ENCODE measurements at regions not wholly inside any gene's neighbourhood (a gene's known extent, or its start where the extent isn't known, plus 50 kb on each side); places are given as distances from the start of the nearest gene placed in this dataset.
A peak's percentile ranks its signal among the peaks of the same experiment; 100 is the strongest.
"Not testable (repeated sequence)": the region's sequence is repeated elsewhere in the genome, so short reads cannot be mapped to it uniquely, and the experiment has no call there.

- TF ChIP-seq CTCF (IDR thresholded peaks at IDR 0.05; ENCODE audit: insufficient read depth, low read depth, low read length) = no peak
- CTCF ChIA-PET = no interaction called here
- H3K36me3 ChIP-seq (ENCODE audit: control insufficient read depth, insufficient read depth, low read length) = no peaks in the 10 kb centered on the region
- no peak for DNase-seq (ENCODE audit: low read depth)
- POLR2A ChIA-PET = no interaction called here
- no peaks in the 10 kb centered on the region for H3K27me3 ChIP-seq (ENCODE audit: control insufficient read depth, insufficient read depth, low read length)
- H3K4me3 ChIP-seq (ENCODE audit: low read depth, low read length) = no peak overlapping the region
Observed at GRCh38 chr3:86837871-86838270, 153.1 kb downstream of the VGLL3 start.

- Histone ChIP-seq H3K27me3 (ENCODE audit: control insufficient read depth, insufficient read depth, low read length) (no peaks in the 10 kb centered on the region), H3K36me3 (ENCODE audit: control insufficient read depth, insufficient read depth, low read length) (no peaks in the 10 kb centered on the region), H3K4me3 (ENCODE audit: low read depth, low read length) (no peak overlapping the region)
- TF ChIP-seq CTCF (IDR thresholded peaks at IDR 0.05; ENCODE audit: insufficient read depth, low read depth, low read length) = no peak
- DNase-seq (ENCODE audit: low read depth) = peak; percentile 55
- CTCF ChIA-PET = interaction anchor here (1.5 kb wide), 1 partner anchor 252 kb away, joined by 4 read pairs; no protein-coding TSS in a partner anchor
- POLR2A ChIA-PET = interaction anchor here (0.6 kb wide), 2 partner anchors 18 to 36 kb away, joined by 4 to 5 read pairs; no protein-coding TSS in a partner anchor
Observed at GRCh38 chr3:86830566-86830965, 160.4 kb downstream of the VGLL3 start.

GRCh38 chr3:86828751-86829150 lies 162.2 kb downstream of the VGLL3 start:
- ChIA-PET CTCF (interaction anchor here (1.0 to 1.1 kb wide), 3 partner anchors 14 to 40 kb away, joined by 3 read pairs; no protein-coding TSS in a partner anchor), POLR2A (no interaction called here)
- TF ChIP-seq CTCF (IDR thresholded peaks at IDR 0.05; ENCODE audit: insufficient read depth, low read depth, low read length) = no peak

GRCh38 chr3:86827582-86827981 lies 163.4 kb downstream of the VGLL3 start:
- H3K4me3 ChIP-seq (ENCODE audit: low read depth, low read length); DNase-seq (ENCODE audit: low read depth); POLR2A ChIA-PET; H3K27me3 ChIP-seq (ENCODE audit: control insufficient read depth, insufficient read depth, low read length); CTCF ChIA-PET; H3K36me3 ChIP-seq (ENCODE audit: control insufficient read depth, insufficient read depth, low read length): not testable (repeated sequence)

More at GRCh38 chr3:86828751-86829150, 162.2 kb downstream of the VGLL3 start:
- Histone ChIP-seq H3K27me3 (ENCODE audit: control insufficient read depth, insufficient read depth, low read length) (no peaks in the 10 kb centered on the region), H3K4me3 (ENCODE audit: low read depth, low read length) (no peak overlapping the region), H3K36me3 (ENCODE audit: control insufficient read depth, insufficient read depth, low read length) (no peaks in the 10 kb centered on the region)
- DNase-seq (ENCODE audit: low read depth) = no peak

- H3K4me3 ChIP-seq (ENCODE audit: low read depth, low read length) = no peak overlapping the region
- H3K36me3 ChIP-seq (ENCODE audit: control insufficient read depth, insufficient read depth, low read length) = no peaks in the 10 kb centered on the region
- ChIA-PET CTCF (interaction anchor here (1.9 kb wide), 1 partner anchor 11 kb away, joined by 4 read pairs; no protein-coding TSS in a partner anchor), POLR2A (no interaction called here)
- H3K27me3 ChIP-seq (ENCODE audit: control insufficient read depth, insufficient read depth, low read length) = no peaks in the 10 kb centered on the region
- TF ChIP-seq CTCF (IDR thresholded peaks at IDR 0.05; ENCODE audit: insufficient read depth, low read depth, low read length) = no peak
- DNase-seq (ENCODE audit: low read depth) = no peak
Observed at GRCh38 chr3:86826292-86826691, 164.7 kb downstream of the VGLL3 start.

- no peak for DNase-seq (ENCODE audit: low read depth)
- POLR2A ChIA-PET = no interaction called here
Observed at GRCh38 chr3:86815880-86816279, 175.1 kb downstream of the VGLL3 start.

More at GRCh38 chr3:86815880-86816279, 175.1 kb downstream of the VGLL3 start:
- Histone ChIP-seq H3K36me3 (ENCODE audit: control insufficient read depth, insufficient read depth, low read length) (no peaks in the 10 kb centered on the region), H3K4me3 (ENCODE audit: low read depth, low read length) (no peak overlapping the region), H3K27me3 (ENCODE audit: control insufficient read depth, insufficient read depth, low read length) (no peaks in the 10 kb centered on the region)
- CTCF ChIA-PET = interaction anchor here (0.7 to 1.4 kb wide), 3 partner anchors 8 to 57 kb away, joined by 3 to 4 read pairs (median 4); no protein-coding TSS in a partner anchor
- no peak for TF ChIP-seq CTCF (IDR thresholded peaks at IDR 0.05; ENCODE audit: insufficient read depth, low read depth, low read length)
